Fibroblast of skin of right quadriceps (primary cell): ENCODE measurements at regions not wholly inside any gene's neighbourhood (a gene's known extent, or its start where the extent isn't known, plus 50 kb on each side); places are given as distances from the start of the nearest gene placed in this dataset.
"Not testable (repeated sequence)": the region's sequence is repeated elsewhere in the genome, so short reads cannot be mapped to it uniquely, and the experiment has no call there.

Experiments used
- DNase-seq: peaks from one replicate; pipeline ENCODE4 v3.0.0-alpha.2; 2013

- DNase-seq = no peak
Observed at GRCh38 chr20:46785958-46786357, 76.5 kb downstream of the SLC2A10 start.

GRCh38 chr20:46786566-46786965 lies 77.1 kb downstream of the SLC2A10 start:
- DNase-seq = no peak

- DNase-seq = no peak
Observed at GRCh38 chr20:46787991-46788762, 78.7 kb downstream of the SLC2A10 start.

- not testable (repeated sequence) for DNase-seq
Observed at GRCh38 chr20:46788763-46789091, 79.3 kb downstream of the SLC2A10 start.

- no peak for DNase-seq
Observed at GRCh38 chr20:46789339-46790028, 80.0 kb downstream of the SLC2A10 start.

GRCh38 chr20:46791722-46792416 lies 82.4 kb downstream of the SLC2A10 start:
- no peak for DNase-seq

GRCh38 chr20:46797206-46797605 lies 87.8 kb downstream of the SLC2A10 start:
- no peak for DNase-seq

- DNase-seq = no peak
Observed at GRCh38 chr20:46798430-46798829, 89.0 kb downstream of the SLC2A10 start.

- no peak for DNase-seq
Observed at GRCh38 chr20:46799781-46800408, 90.4 kb downstream of the SLC2A10 start.

GRCh38 chr20:46800409-46800804 lies 91.0 kb downstream of the SLC2A10 start:
- DNase-seq = no peak

- DNase-seq = no peak
Observed at GRCh38 chr20:46801003-46801702, 91.7 kb downstream of the SLC2A10 start.

- DNase-seq = no peak
Observed at GRCh38 chr20:46802722-46803121, 91.9 kb upstream of the EYA2 start.

GRCh38 chr20:46803123-46804020 lies 91.3 kb upstream of the EYA2 start:
- no peak for DNase-seq

- no peak for DNase-seq
Observed at GRCh38 chr20:46804126-46804525, 90.5 kb upstream of the EYA2 start.

GRCh38 chr20:46805836-46806235 lies 88.8 kb upstream of the EYA2 start:
- no peak for DNase-seq

- no peak for DNase-seq
Observed at GRCh38 chr20:46807998-46808397, 86.6 kb upstream of the EYA2 start.

- DNase-seq = no peak
Observed at GRCh38 chr20:46808565-46808964, 86.1 kb upstream of the EYA2 start.

GRCh38 chr20:46809706-46810360 lies 84.8 kb upstream of the EYA2 start:
- DNase-seq = no peak

- DNase-seq = no peak
Observed at GRCh38 chr20:46810448-46811223, 84.0 kb upstream of the EYA2 start.
